Suprapubic skin (tissue), 4 donors: ENCODE measurements at regions not wholly inside any gene's neighbourhood (a gene's known extent, or its start where the extent isn't known, plus 50 kb on each side); places are given as distances from the start of the nearest gene placed in this dataset.

Experiments used
- EP300 ChIP-seq: sonication (generic); formaldehyde crosslinking; IDR thresholded peaks from one replicate; pipeline ENCODE4 v1.6.1; 2017; ENCODE audit warnings: antibody characterized with exemption
- POLR2A ChIP-seq, 2 donors: fragments of 450-650 bp; IDR thresholded peaks; one replicate each; pipeline ENCODE4 v1.6.1; 2017; ENCODE audit warnings: antibody characterized with exemption in 2 of 2, mild to moderate bottlenecking in 2 of 2, moderate library complexity in 2 of 2
- POLR2AphosphoS5 ChIP-seq, 3 donors: sonication (generic); formaldehyde crosslinking; IDR thresholded peaks; one replicate each; pipeline ENCODE4 v1.6.1; 2017; ENCODE audit warnings: antibody characterized with exemption in 3 of 3
- TF ChIP-seq, protein P1 (sequence below), 2 donors: fragments of 200-600 bp in 1 of 2; fragments of 450-650 bp in 1 of 2; sonication (generic) in 1 of 2; IDR thresholded peaks; one replicate each; pipeline ENCODE4 v1.5.1; 2016 to 2019; ENCODE audit warnings: antibody characterized with exemption in 2 of 2, mild to moderate bottlenecking in 1 of 2, moderate library complexity in 1 of 2

DNA sequence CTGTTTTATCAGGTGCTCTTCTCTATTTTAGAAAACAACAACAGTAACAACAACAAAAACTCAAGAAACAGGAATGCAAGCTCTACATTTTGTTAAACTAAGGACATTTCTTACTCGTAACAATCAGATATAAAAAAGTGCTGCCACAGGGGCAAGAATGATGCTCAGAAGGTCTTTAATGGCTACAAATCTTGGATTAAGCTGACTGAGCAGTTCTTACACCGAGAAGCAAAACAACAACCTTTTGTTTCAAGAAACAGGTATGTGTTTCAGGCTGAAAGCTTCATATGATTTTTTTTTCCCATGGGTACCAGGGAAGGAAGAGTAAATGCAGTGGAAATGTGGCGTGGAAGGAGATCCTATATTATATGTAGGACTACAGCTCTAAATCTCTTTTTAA, 786.8 kb upstream of the FBXO33 start:
- no peak for TF ChIP-seq POLR2A (IDR thresholded peaks at IDR 0.05)
- TF ChIP-seq, protein P1, sequence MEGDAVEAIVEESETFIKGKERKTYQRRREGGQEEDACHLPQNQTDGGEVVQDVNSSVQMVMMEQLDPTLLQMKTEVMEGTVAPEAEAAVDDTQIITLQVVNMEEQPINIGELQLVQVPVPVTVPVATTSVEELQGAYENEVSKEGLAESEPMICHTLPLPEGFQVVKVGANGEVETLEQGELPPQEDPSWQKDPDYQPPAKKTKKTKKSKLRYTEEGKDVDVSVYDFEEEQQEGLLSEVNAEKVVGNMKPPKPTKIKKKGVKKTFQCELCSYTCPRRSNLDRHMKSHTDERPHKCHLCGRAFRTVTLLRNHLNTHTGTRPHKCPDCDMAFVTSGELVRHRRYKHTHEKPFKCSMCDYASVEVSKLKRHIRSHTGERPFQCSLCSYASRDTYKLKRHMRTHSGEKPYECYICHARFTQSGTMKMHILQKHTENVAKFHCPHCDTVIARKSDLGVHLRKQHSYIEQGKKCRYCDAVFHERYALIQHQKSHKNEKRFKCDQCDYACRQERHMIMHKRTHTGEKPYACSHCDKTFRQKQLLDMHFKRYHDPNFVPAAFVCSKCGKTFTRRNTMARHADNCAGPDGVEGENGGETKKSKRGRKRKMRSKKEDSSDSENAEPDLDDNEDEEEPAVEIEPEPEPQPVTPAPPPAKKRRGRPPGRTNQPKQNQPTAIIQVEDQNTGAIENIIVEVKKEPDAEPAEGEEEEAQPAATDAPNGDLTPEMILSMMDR (IDR thresholded peaks at IDR 0.05): no peak
- no peak for TF ChIP-seq POLR2AphosphoS5 (IDR thresholded peaks at IDR 0.05)
- TF ChIP-seq EP300: no peak
